SIG-M5 treated with dmso at 0.1 percent for 504 hours (cell line): ENCODE measurements at regions not wholly inside any gene's neighbourhood (a gene's known extent, or its start where the extent isn't known, plus 50 kb on each side); places are given as distances from the start of the nearest gene placed in this dataset.
"Not testable (repeated sequence)": the region's sequence is repeated elsewhere in the genome, so short reads cannot be mapped to it uniquely, and the experiment has no call there.

Experiments used
- DNase-seq: peaks from one replicate; lab custom pipeline; 2025; ENCODE audit not compliant: unreplicated experiment; lab: John Stamatoyannopoulos, UW

DNA sequence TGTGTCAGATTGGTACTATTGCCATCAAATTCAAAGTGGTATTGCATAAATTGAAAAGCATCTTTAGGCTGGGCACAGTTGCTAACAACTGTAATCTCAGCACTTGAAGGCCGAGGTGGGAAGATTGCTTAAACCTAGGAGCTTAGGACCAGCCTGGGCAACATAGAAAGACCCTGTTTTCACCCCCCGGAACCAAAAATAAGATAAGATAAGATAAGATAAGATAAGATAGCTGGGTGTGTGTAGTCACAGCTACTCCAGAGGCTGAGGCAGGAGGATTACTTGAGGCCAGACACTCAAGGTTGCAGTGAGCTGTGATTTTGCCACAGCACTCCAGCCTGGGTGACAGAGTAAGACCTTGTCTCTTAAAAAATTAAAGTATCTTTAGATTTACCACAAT is 297.9 kb upstream of the SEMA6A start:
- DNase-seq, result no peak

- not testable (repeated sequence) for DNase-seq
These were observed 293.2 kb upstream of the SEMA6A start for GRCh38 chr5:116867825-116868224.

DNA sequence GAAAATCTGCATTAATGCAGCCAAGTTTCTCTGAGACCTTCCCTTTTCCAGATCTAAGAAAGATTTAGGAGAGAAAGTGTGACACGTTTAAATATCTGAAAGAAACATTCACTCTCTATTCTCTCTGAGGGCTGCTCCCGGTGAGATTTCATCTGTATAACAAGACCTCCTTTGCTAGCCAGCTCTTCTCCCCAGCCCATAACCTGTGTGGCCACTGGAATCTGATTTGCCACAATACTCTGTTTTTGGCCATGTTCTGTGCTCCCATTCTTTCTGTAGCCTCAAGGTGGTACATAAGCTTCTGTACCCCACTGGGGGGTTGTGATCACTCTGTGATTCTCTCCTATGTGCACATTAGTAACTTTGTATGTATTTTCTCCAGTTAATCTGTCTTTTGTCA is 291.0 kb upstream of the SEMA6A start:
- no peak for DNase-seq

- no peak for DNase-seq
These were observed 290.2 kb upstream of the SEMA6A start for GRCh38 chr5:116864838-116865190.

- no peak for DNase-seq
These were observed 289.7 kb upstream of the SEMA6A start for GRCh38 chr5:116864157-116864837.

- DNase-seq, result no peak
These were observed 288.2 kb upstream of the SEMA6A start for GRCh38 chr5:116862632-116863455.

DNA sequence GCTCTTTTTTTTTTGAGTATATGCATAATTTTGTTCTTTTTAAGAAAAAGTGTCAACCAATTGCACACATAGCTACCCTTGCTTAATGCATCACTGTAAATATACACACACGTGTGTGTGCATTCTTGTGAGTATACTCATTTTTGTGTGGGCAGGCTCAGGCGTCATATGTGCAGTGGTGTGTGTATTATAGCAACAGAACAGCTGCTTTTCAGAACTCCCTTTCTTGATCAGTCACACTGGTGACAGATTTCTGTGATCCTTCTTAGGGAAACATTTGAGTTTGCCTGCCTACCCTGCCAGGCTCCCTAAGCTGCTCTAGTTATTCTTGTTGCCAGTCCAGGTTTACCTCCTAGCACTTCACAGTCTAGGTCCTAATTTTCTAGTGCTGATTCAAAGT is 287.0 kb upstream of the SEMA6A start:
- DNase-seq, result no peak

DNA sequence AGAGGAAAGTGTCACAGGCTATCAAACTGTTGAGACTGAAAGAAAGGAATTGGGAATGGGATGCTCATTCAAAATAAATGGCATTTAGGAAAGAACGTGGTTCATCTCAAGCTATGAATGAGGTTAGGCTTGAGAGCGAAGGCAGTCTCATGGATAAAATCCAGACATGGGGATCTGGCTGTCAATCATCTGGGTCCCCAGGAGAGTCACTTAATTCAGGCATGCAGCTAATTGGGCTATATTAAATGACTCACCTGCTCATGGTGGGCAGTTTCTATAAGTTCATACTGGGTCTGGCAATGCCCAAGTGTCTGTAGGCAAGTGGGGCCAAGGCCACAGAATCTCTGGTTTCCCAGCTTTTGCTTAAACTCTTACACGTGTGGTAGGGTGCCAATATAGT is 286.5 kb upstream of the SEMA6A start:
- no peak for DNase-seq

- no peak for DNase-seq
These were observed 285.2 kb upstream of the SEMA6A start for GRCh38 chr5:116859666-116860320.

DNA sequence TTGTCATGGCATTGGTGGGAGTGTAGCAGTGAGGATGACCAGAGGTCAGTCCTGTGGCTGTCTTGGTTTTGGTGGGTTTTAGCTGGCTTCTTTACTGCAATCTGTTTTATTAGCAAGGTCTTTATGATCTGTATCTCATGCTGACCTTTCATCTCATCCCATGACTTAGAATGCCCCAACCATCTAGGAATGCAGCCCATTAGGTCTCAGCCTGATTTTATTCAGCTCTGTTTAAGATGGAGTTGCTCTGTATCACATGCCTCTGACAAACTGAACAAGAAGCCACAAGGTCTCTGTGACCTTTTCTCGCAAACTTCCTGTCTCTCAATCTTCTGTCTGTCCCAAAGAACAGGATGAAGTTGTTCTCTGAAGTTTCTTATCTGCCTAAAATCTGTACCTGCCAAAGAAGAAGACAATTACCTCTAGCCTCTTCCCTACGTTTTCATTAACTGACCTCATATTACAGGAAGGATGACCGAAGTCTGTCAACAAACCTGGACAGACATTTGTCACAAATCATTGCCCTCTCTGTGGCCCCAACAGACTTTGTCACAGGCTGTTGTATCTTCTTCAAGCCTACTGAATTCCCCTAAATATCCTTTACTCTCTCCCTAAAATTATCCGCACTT is 284.2 kb upstream of the SEMA6A start:
- no peak for DNase-seq

- DNase-seq, result not testable (repeated sequence)
These were observed 283.4 kb upstream of the SEMA6A start for GRCh38 chr5:116858020-116858419.

DNA sequence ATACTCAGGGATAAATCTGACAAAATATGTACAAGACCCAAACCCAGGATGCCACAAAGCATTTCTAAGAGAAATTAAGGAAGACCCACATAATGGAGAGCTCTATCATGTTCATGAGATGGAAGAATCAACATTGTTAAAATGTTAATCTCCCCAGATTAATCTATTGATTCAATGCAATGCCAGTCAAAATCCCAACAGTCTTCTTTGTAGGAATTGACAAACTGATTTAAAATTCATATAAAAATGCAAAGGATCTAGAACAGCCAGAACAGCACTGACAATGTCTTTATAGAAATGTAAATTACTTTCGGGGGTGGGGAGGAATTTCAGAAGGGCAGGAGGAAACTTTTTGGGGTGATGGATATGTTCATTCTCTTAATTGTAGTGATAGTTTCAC is 281.6 kb upstream of the SEMA6A start:
- no peak for DNase-seq

DNA sequence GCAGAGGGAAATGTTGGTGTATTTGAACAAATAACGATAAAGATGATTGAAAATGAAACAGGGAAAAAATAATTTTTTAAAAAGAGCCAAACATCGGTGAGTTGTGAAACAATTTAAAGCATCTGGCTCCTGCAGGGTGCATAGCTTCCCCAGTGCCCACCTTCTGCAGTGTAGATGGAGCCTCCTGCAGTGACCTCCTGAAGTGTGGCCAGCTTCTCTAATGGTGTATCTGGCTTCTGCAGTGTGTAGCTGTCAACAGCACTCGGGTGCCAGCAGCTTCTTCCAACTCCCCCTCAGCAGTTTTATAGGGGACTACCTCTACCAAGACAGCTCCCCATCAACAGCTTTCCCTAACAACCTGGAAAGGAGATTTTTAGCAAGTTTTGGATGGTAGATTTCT is 279.4 kb upstream of the SEMA6A start:
- DNase-seq, result no peak

DNA sequence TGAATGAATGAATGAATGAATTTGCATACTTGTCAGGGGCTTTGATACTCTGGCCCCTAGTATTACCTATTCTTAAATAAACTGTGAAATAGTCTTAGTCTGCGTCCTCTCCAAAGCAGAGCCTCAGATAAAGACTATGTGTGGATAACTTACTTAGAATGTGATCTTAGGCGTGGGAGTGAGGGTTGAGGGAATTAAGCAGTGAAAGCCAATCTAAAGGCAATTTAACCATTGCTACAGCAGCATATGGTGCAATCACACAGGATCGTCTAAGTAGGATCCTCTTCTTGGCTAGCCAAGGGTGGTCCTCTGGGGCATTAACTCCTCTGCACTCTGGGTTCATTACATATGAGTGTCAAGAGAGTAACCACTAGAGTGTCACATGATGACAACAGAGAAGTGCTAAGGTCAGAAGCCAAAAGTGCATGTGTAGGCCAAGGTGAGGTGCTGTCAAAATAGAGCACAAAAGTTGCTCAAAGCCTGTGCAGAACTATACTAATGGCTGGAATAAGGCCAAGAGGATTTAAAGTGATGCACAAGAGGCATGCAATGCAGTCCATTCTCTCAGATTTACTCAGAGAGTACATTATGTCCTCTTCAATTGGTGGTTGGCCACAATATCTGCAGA is 274.4 kb upstream of the SEMA6A start:
- DNase-seq, result no peak

- DNase-seq, result no peak
These were observed 273.3 kb upstream of the SEMA6A start for GRCh38 chr5:116847960-116848359.

DNA sequence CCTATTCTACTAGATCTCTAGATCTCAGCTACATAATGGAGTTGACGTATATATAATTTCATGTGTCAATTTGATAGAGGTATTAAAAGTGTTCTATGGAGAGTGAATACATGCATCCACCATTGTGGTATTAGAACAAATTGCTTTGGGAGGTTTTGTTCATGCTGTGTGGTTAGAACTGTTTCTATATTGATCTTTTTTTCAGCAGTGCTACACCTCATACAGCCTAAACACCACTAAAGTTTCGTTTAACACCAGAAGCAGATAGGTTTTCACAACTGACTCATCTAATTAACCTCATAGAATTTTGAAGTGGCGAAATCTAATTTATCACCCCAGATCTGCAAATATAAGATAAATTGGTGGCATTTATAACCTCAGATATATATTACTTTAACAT is 269.4 kb upstream of the SEMA6A start:
- no peak for DNase-seq

GRCh38 chr5:116842514-116842961 is 267.9 kb upstream of the SEMA6A start:
- DNase-seq, result no peak

DNA sequence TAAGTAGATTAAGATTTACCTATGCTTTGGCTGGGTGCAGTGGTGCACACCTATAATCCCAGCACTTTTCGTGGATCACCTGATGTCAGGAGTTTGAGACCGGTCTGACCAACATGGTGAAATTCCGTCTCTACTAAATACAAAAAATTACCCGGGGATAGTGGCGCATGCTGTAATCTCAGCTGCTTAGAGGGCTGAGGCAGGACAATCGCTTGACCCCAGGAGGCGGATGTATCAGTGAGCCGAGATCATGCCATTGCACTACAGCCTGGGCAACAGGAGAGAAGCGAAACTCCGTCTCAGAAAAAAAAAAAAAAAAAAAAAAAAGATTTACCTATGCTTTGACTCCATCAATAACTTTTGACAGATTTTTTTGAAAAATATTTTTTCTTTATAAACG is 267.1 kb upstream of the SEMA6A start:
- no peak for DNase-seq

DNA sequence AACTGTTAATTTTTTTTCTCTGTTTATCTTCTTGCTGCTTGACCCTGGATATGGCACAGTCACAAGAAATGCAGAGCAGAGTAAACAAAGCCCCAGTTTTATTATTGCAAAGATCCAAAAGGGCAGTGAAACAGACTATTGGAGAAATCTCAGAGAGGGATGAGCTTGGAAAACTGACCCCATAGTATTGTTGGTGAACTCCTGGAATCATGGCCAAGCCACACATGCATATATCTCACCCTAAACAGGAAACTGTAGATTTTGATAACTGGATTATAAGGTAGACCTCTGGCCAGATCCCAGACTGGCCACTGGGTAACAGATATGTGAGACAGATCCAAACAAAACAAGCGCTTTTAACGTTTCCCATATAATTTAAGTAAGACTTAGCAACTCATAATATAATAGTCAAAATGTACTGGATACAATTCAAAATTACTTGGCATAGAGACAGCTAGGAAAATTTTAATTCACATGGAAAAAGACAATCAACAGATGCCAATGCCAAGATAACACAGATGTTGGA is 263.5 kb upstream of the SEMA6A start:
- no peak for DNase-seq

GRCh38 chr5:116834796-116835515 is 260.3 kb upstream of the SEMA6A start:
- DNase-seq, result no peak
